ENCODE measurements at regions not wholly inside any gene's neighbourhood (a gene's known extent, or its start where the extent isn't known, plus 50 kb on each side); places are given as distances from the start of the nearest gene placed in this dataset.

GRCh38 chr1:106225403-106225802 is 831.1 kb upstream of the PRMT6 start:
- DNase-seq (ENCODE audit: low spot score) = no peak
- no peak for TF ChIP-seq CTCF (IDR thresholded peaks at IDR 0.05; ENCODE audit: borderline replicate concordance, control extremely low read depth, extremely low read depth, insufficient read depth, missing control alignments)
- in situ Hi-C loops (cut with MboI; ENCODE audit: low sequenced_read_pairs, unreplicated experiment) = no loop called here

GRCh38 chr1:106226550-106226949 is 829.9 kb upstream of the PRMT6 start:
- in situ Hi-C loops (cut with MboI; ENCODE audit: low sequenced_read_pairs, unreplicated experiment) = no loop called here
- no peak for TF ChIP-seq CTCF (IDR thresholded peaks at IDR 0.05; ENCODE audit: borderline replicate concordance, control extremely low read depth, extremely low read depth, insufficient read depth, missing control alignments)
- no peak for DNase-seq (ENCODE audit: low spot score)

GRCh38 chr1:106232128-106232527 is 824.3 kb upstream of the PRMT6 start:
- TF ChIP-seq CTCF (IDR thresholded peaks at IDR 0.05; ENCODE audit: borderline replicate concordance, control extremely low read depth, extremely low read depth, insufficient read depth, missing control alignments) = no peak
- DNase-seq (ENCODE audit: low spot score) = no peak
- in situ Hi-C loops (cut with MboI; ENCODE audit: low sequenced_read_pairs, unreplicated experiment) = no loop called here

GRCh38 chr1:106233511-106233910 is 823.0 kb upstream of the PRMT6 start:
- in situ Hi-C loops (cut with MboI; ENCODE audit: low sequenced_read_pairs, unreplicated experiment) = no loop called here
- no peak for TF ChIP-seq CTCF (IDR thresholded peaks at IDR 0.05; ENCODE audit: borderline replicate concordance, control extremely low read depth, extremely low read depth, insufficient read depth, missing control alignments)
- DNase-seq (ENCODE audit: low spot score) = no peak

- TF ChIP-seq CTCF (IDR thresholded peaks at IDR 0.05; ENCODE audit: borderline replicate concordance, control extremely low read depth, extremely low read depth, insufficient read depth, missing control alignments) = no peak
- in situ Hi-C loops (cut with MboI; ENCODE audit: low sequenced_read_pairs, unreplicated experiment) = no loop called here
- no peak for DNase-seq (ENCODE audit: low spot score)
Measured at GRCh38 chr1:106249365-106249764, 807.1 kb upstream of the PRMT6 start.

GRCh38 chr1:106249810-106250209 is 806.7 kb upstream of the PRMT6 start:
- DNase-seq (ENCODE audit: low spot score) = no peak
- TF ChIP-seq CTCF (IDR thresholded peaks at IDR 0.05; ENCODE audit: borderline replicate concordance, control extremely low read depth, extremely low read depth, insufficient read depth, missing control alignments) = no peak
- in situ Hi-C loops (cut with MboI; ENCODE audit: low sequenced_read_pairs, unreplicated experiment) = no loop called here

- TF ChIP-seq CTCF (IDR thresholded peaks at IDR 0.05; ENCODE audit: borderline replicate concordance, control extremely low read depth, extremely low read depth, insufficient read depth, missing control alignments) = no peak
- no peak for DNase-seq (ENCODE audit: low spot score)
- in situ Hi-C loops (cut with MboI; ENCODE audit: low sequenced_read_pairs, unreplicated experiment) = no loop called here
Measured at GRCh38 chr1:106254748-106255147, 801.7 kb upstream of the PRMT6 start.

Data from GM13976 (cell line).